ENCODE measurements at regions not wholly inside any gene's neighbourhood (a gene's known extent, or its start where the extent isn't known, plus 50 kb on each side); places are given as distances from the start of the nearest gene placed in this dataset.

- TF ChIP-seq, protein P1, sequence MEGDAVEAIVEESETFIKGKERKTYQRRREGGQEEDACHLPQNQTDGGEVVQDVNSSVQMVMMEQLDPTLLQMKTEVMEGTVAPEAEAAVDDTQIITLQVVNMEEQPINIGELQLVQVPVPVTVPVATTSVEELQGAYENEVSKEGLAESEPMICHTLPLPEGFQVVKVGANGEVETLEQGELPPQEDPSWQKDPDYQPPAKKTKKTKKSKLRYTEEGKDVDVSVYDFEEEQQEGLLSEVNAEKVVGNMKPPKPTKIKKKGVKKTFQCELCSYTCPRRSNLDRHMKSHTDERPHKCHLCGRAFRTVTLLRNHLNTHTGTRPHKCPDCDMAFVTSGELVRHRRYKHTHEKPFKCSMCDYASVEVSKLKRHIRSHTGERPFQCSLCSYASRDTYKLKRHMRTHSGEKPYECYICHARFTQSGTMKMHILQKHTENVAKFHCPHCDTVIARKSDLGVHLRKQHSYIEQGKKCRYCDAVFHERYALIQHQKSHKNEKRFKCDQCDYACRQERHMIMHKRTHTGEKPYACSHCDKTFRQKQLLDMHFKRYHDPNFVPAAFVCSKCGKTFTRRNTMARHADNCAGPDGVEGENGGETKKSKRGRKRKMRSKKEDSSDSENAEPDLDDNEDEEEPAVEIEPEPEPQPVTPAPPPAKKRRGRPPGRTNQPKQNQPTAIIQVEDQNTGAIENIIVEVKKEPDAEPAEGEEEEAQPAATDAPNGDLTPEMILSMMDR (IDR thresholded peaks at IDR 0.05) = no peak
- TF ChIP-seq POLR2A (IDR thresholded peaks at IDR 0.05) = no peak
Observed at GRCh38 chr6:128597004-128597403, 76.6 kb upstream of the PTPRK start.

All from right lobe of liver (tissue), 4 donors.